ENCODE measurements at regions not wholly inside any gene's neighbourhood (a gene's known extent, or its start where the extent isn't known, plus 50 kb on each side); places are given as distances from the start of the nearest gene placed in this dataset.

GRCh38 chr11:45395947-45396346 is 109.8 kb upstream of the SYT13 start (continued):
- TF ChIP-seq FOXJ3 (CRISPR knock-in tag; IDR thresholded peaks at IDR 0.05; ENCODE audit: borderline replicate concordance): no peak
- TF ChIP-seq CENPBD1 (CRISPR knock-in tag; IDR thresholded peaks at IDR 0.05; ENCODE audit: borderline replicate concordance, low read depth): no peak
- TF ChIP-seq ARID3A (IDR thresholded peaks at IDR 0.05; ENCODE audit: low read depth, low read length): no peak
- TF ChIP-seq ZFY (CRISPR knock-in tag; IDR thresholded peaks at IDR 0.05): no peak

- in situ Hi-C loops (cut with HindIII; ENCODE audit: extremely low pct_ligation_motif_present, low pct_unique_long_range_greater_than_20kb): no loop called here
- no peak overlapping the region for H3K27ac ChIP-seq (ENCODE audit: extremely low read length, insufficient read depth, low read length)
- no peak overlapping the region for H2AFZ ChIP-seq (ENCODE audit: low read length)
- no peaks in the 10 kb centered on the region for H3K9me3 ChIP-seq (ENCODE audit: low read length)
- ChIA-PET POLR2A (no interaction called here), CTCF (ENCODE audit: low intra/inter-chr PET ratio, low total read pairs) (no interaction called here)
- no peak for DNase-seq (ENCODE audit: low spot score)
- H3K36me3 ChIP-seq (replicated peaks in 1 of 2; ENCODE audit: control insufficient read depth in 1 of 2, insufficient read depth in 2 of 2, low read length in 2 of 2): no peaks in the 10 kb centered on the region
- peaks cover 68% of the 10 kb centered on the region for H3K4me1 ChIP-seq (ENCODE audit: insufficient read depth, low read length)
- H3K4me2 ChIP-seq (ENCODE audit: low read depth, low read length): no peak overlapping the region
- WGBS (ENCODE audit: low lambda C conversion rate): 55% methylated on average over 5 of the region's 6 CpGs
- no TSS peak for BruUV-seq (replicated peaks)
- H3K4me3 ChIP-seq (replicated peaks in 1 of 3; ENCODE audit: insufficient read depth in 1 of 3, low read depth in 2 of 3, low read length in 3 of 3): no peak overlapping the region
- peaks cover 2 to 9% of the 10 kb centered on the region in 2 experiments; a peak in 2 of 5 replicates for H3K27me3 ChIP-seq (ENCODE audit: control insufficient read depth in 1 of 2, insufficient read depth in 2 of 2, low read length in 2 of 2)
- H3K9ac ChIP-seq (ENCODE audit: insufficient read depth, low read depth, low read length): no peak overlapping the region
- no peak for FAIRE-seq
- no peaks in the 10 kb centered on the region for H4K20me1 ChIP-seq (ENCODE audit: insufficient read depth, low read length)
- no peak for ATAC-seq
- H3K79me2 ChIP-seq (ENCODE audit: insufficient read depth, low read length): no peaks in the 10 kb centered on the region
- intact Hi-C loops (cut with micrococcal nuclease; ENCODE audit: unreplicated experiment): no loop called here
- no peak for TF ChIP-seq ZNF33B (CRISPR knock-in tag; IDR thresholded peaks at IDR 0.05)
- TF ChIP-seq FOXO4 (CRISPR knock-in tag; conservative IDR thresholded peaks at IDR 0.05): no peak
- TF ChIP-seq TCF7 (IDR thresholded peaks at IDR 0.05; ENCODE audit: low read depth): no peak
- TF ChIP-seq NR2F6 (IDR thresholded peaks at IDR 0.05): no peak
- TF ChIP-seq NR2F6 (CRISPR knock-in tag; IDR thresholded peaks at IDR 0.05): no peak
- no peak for TF ChIP-seq KLF11 (CRISPR knock-in tag; IDR thresholded peaks at IDR 0.05)
- no peak for TF ChIP-seq RXRB (CRISPR knock-in tag; IDR thresholded peaks at IDR 0.05; ENCODE audit: borderline replicate concordance)
Measured at GRCh38 chr11:45395421-45395820, 109.3 kb upstream of the SYT13 start.
